ENCODE measurements at regions not wholly inside any gene's neighbourhood (a gene's known extent, or its start where the extent isn't known, plus 50 kb on each side); places are given as distances from the start of the nearest gene placed in this dataset.

DNA sequence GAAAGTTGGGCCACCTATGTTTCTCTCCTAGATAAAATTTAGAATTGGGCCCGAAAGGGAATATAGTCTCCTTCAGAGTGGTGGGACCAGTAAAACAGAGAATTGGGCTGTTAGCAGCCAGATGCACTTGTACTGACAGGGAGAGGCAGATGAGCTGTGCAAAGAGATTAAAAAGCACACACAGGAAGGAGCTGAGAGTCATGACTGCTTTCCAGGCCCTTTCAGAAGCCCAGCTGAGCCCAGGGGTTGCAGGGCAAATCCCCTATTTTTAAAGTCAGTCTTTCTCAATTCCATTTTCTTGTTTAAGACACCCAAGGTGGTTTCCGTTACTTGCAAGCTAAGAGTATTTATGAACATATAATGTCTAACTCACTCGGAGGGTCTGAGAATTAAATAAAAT, 130.4 kb downstream of the PRELID2 start:
- no peak for TF ChIP-seq CTCF (conservative IDR thresholded peaks at IDR 0.05; ENCODE audit: low read depth, low read length)
- no peak for TF ChIP-seq POLR2A (IDR thresholded peaks at IDR 0.05; ENCODE audit: low read depth, low read length)
- TF ChIP-seq MAZ (IDR thresholded peaks at IDR 0.05; ENCODE audit: borderline replicate concordance, low read depth, low read length): no peak
- TF ChIP-seq, protein P1, sequence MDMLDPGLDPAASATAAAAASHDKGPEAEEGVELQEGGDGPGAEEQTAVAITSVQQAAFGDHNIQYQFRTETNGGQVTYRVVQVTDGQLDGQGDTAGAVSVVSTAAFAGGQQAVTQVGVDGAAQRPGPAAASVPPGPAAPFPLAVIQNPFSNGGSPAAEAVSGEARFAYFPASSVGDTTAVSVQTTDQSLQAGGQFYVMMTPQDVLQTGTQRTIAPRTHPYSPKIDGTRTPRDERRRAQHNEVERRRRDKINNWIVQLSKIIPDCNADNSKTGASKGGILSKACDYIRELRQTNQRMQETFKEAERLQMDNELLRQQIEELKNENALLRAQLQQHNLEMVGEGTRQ (IDR thresholded peaks at IDR 0.05; ENCODE audit: low read depth, low read length): no peak
- TF ChIP-seq MXI1 (IDR thresholded peaks at IDR 0.05; ENCODE audit: borderline replicate concordance, low read depth, low read length): no peak
- no peak for TF ChIP-seq RCOR1 (IDR thresholded peaks at IDR 0.05; ENCODE audit: insufficient replicate concordance, low read length)
- no peak for TF ChIP-seq RFX5 (IDR thresholded peaks at IDR 0.05; ENCODE audit: low read depth, low read length)
- TF ChIP-seq CEBPB (IDR thresholded peaks at IDR 0.05; ENCODE audit: low read depth, low read length): no peak
- TF ChIP-seq SMC3 (IDR thresholded peaks at IDR 0.05; ENCODE audit: low read depth, low read length): no peak
- TF ChIP-seq, protein P2, sequence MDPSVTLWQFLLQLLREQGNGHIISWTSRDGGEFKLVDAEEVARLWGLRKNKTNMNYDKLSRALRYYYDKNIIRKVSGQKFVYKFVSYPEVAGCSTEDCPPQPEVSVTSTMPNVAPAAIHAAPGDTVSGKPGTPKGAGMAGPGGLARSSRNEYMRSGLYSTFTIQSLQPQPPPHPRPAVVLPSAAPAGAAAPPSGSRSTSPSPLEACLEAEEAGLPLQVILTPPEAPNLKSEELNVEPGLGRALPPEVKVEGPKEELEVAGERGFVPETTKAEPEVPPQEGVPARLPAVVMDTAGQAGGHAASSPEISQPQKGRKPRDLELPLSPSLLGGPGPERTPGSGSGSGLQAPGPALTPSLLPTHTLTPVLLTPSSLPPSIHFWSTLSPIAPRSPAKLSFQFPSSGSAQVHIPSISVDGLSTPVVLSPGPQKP (IDR thresholded peaks at IDR 0.05; ENCODE audit: borderline replicate concordance, low read depth, low read length): no peak
- no peak for TF ChIP-seq RAD21 (IDR thresholded peaks at IDR 0.05; ENCODE audit: low read length)
- TF ChIP-seq BHLHE40 (IDR thresholded peaks at IDR 0.05; ENCODE audit: low read depth, low read length): no peak
- TF ChIP-seq NFE2L2 (IDR thresholded peaks at IDR 0.05; ENCODE audit: low read depth, low read length): no peak

All from IMR-90 (cell line).